HG03469 (cell line): ENCODE measurements at regions not wholly inside any gene's neighbourhood (a gene's known extent, or its start where the extent isn't known, plus 50 kb on each side); places are given as distances from the start of the nearest gene placed in this dataset.

Source experiments
- ATAC-seq: cut with Tn5 transposase; IDR thresholded peaks from one replicate; pipeline ENCODE4 v1.9.1; 2021; ENCODE audit warnings: mild to moderate bottlenecking, moderate library complexity, moderate number of reproducible peaks; ENCODE audit not compliant: unreplicated experiment

DNA sequence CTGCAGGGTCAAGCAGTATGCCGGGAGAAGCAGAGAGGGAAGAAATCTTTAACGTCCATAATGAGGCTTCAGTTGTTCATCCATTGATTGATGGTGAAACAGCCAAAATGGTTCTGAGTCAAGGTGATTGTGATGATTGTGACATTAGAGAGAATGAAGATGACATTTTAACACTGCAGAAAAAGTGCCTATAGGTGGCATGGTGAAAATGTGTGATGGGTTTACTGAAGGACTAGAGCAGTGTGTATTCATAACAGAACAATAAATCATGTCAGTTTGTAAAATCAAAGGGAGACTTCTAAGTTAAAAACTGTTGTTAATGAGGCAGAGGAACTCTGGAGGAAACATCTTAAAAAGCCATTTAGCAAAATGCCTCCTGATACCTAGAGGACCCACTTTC is 57.7 kb upstream of the CAND1 start:
- ATAC-seq, result no peak

DNA sequence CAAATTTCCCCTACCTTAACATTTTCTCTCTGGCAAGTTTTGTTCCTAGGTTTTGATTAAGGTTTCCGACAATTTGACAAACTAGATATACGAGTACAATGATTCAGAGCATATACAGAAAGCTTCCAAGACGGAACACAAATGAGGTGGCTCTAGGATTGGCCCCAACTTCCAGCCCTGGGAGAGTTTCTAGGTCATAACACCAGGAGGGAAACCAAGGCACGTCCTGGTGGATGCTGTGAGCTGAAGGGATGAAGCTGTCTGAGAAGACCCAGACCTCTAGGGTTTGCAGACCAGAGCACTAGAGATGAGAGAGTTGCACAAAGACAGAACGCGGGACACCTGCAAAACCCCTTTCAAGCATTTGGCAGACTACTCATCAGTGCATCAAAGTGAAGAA is 51.5 kb upstream of the CAND1 start:
- ATAC-seq, result no peak
